DOHH2 (cell line): ENCODE measurements at regions not wholly inside any gene's neighbourhood (a gene's known extent, or its start where the extent isn't known, plus 50 kb on each side); places are given as distances from the start of the nearest gene placed in this dataset.

Experiments
- H3F3A ChIP-seq: fragments of 200-600 bp; sonication (generic), shearing (Covaris generic); 2 replicates; pipeline ENCODE4 v1.6.0; 2016; ENCODE audit warnings: antibody characterized with exemption, mild to moderate bottlenecking; ENCODE audit not compliant: control insufficient read depth, insufficient read depth
- H3K27ac ChIP-seq: fragments of 200-600 bp; sonication (generic); 2 replicates; pipeline ENCODE4 v1.5.1; 2014; ENCODE audit warnings: low read depth, mild to moderate bottlenecking, low read length, moderate library complexity
- H3K27me3 ChIP-seq: fragments of 200-600 bp; sonication (generic); 2 replicates; pipeline ENCODE4 v1.6.1; 2014; ENCODE audit warnings: mild to moderate bottlenecking, low read length, mixed read lengths; ENCODE audit not compliant: control insufficient read depth
- H3K36me3 ChIP-seq: fragments of 200-600 bp; sonication (generic); 2 replicates; pipeline ENCODE4 v1.6.1; 2014; ENCODE audit warnings: mild to moderate bottlenecking, low read length, moderate library complexity, mixed read lengths; ENCODE audit not compliant: control insufficient read depth
- H3K4me1 ChIP-seq: fragments of 200-600 bp; sonication (generic); 2 replicates; pipeline ENCODE4 v1.6.1; 2014; ENCODE audit warnings: mild to moderate bottlenecking, low read length, mixed read lengths; ENCODE audit not compliant: control insufficient read depth
- H3K4me2 ChIP-seq: fragments of 200-600 bp; sonication (generic); 2 replicates; pipeline ENCODE4 v1.6.0; 2014; ENCODE audit warnings: mild to moderate bottlenecking, low read length, moderate library complexity
- H3K4me3 ChIP-seq: fragments of 200-600 bp; sonication (generic); 2 replicates; pipeline ENCODE4 v1.5.1; 2014; ENCODE audit warnings: mild to moderate bottlenecking, low read length, mixed read lengths
- H3K79me2 ChIP-seq: fragments of 200-600 bp; sonication (generic); 2 replicates; pipeline ENCODE4 v1.6.1; 2014; ENCODE audit warnings: mild to moderate bottlenecking, low read length, mixed read lengths; ENCODE audit not compliant: control insufficient read depth
- H3K9me2 ChIP-seq: fragments of 200-600 bp; sonication (generic); replicated peaks from 2 replicates; pipeline ENCODE4 v1.6.1; 2014; ENCODE audit warnings: mild to moderate bottlenecking, low read length, mixed read lengths; ENCODE audit not compliant: control insufficient read depth
- H3K9me3 ChIP-seq: fragments of 200-600 bp; sonication (generic); 2 replicates; pipeline ENCODE4 v1.6.1; 2014; ENCODE audit warnings: antibody characterized with exemption, low read length, mixed read lengths; ENCODE audit not compliant: control insufficient read depth, insufficient read depth
- H4K20me1 ChIP-seq: fragments of 200-600 bp; sonication (generic); 2 replicates; pipeline ENCODE4 v1.6.0; 2014; ENCODE audit warnings: low read depth, mild to moderate bottlenecking, antibody characterized with exemption, low read length, moderate library complexity; ENCODE audit not compliant: control insufficient read depth, insufficient read depth
- EZH2phosphoT487 ChIP-seq: fragments of 200-600 bp; sonication (generic); IDR thresholded peaks from 2 replicates; pipeline ENCODE4 v1.6.1; 2017; ENCODE audit warnings: borderline replicate concordance, mild to moderate bottlenecking, antibody characterized with exemption, low read length, moderate library complexity, mixed read lengths
- TF ChIP-seq, protein P1 (sequence below): fragments of 200-600 bp; sonication (generic); IDR thresholded peaks from one replicate; pipeline ENCODE4 v1.5.1; 2014; ENCODE audit warnings: antibody characterized with exemption, mild to moderate bottlenecking, low read depth, low read length; ENCODE audit not compliant: poor library complexity, severe bottlenecking

- H3K36me3 ChIP-seq = no peaks in the 10 kb centered on the region
- H3K9me2 ChIP-seq = no peaks in the 10 kb centered on the region
- no peak overlapping the region for H3K4me3 ChIP-seq
- no peak overlapping the region for H3K4me2 ChIP-seq
- no peaks in the 10 kb centered on the region for H3F3A ChIP-seq
- TF ChIP-seq, protein P1, sequence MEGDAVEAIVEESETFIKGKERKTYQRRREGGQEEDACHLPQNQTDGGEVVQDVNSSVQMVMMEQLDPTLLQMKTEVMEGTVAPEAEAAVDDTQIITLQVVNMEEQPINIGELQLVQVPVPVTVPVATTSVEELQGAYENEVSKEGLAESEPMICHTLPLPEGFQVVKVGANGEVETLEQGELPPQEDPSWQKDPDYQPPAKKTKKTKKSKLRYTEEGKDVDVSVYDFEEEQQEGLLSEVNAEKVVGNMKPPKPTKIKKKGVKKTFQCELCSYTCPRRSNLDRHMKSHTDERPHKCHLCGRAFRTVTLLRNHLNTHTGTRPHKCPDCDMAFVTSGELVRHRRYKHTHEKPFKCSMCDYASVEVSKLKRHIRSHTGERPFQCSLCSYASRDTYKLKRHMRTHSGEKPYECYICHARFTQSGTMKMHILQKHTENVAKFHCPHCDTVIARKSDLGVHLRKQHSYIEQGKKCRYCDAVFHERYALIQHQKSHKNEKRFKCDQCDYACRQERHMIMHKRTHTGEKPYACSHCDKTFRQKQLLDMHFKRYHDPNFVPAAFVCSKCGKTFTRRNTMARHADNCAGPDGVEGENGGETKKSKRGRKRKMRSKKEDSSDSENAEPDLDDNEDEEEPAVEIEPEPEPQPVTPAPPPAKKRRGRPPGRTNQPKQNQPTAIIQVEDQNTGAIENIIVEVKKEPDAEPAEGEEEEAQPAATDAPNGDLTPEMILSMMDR = no peak
- no peak for TF ChIP-seq EZH2phosphoT487
- no peak overlapping the region for H3K27ac ChIP-seq
- H3K9me3 ChIP-seq = no peaks in the 10 kb centered on the region
- H3K4me1 ChIP-seq = no peaks in the 10 kb centered on the region
- no peaks in the 10 kb centered on the region for H4K20me1 ChIP-seq
- H3K79me2 ChIP-seq = no peaks in the 10 kb centered on the region
- no peaks in the 10 kb centered on the region for H3K27me3 ChIP-seq
These were observed 507.4 kb downstream of the KCTD12 start for GRCh38 chr13:76378767-76379166.

DNA sequence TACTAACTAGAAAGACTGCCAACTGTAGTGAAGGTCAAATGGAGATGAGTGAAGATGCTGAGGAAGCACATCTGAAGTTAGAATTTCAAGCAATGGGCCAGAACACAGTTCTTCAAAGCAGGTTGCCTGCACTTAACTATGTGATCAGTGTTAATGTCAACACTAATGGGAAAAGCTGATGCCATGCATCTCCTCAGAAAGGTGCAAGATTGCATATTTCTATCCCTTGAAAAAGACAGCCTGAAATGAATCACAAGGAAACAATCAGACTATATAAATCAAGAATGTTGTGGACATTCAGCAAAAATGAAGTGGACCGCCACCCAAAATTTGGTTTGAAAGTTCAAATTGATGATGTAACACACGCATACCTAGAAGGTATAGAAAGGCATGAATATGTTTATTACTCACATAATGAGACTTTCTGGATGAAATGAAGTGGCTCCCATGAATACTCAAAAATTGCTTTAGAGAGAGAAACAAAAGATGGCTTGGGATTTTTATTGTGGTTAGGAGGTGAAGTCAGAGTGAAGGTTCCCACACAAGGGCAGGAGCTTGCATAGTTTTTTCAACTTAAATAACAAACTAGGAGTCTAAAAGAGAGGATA is 522.4 kb downstream of the KCTD12 start:
- H3K79me2 ChIP-seq = no peaks in the 10 kb centered on the region
- no peaks in the 10 kb centered on the region for H3K27me3 ChIP-seq
- no peak for TF ChIP-seq EZH2phosphoT487
- TF ChIP-seq, protein P1 = no peak
- no peak overlapping the region for H3K4me2 ChIP-seq
- H3F3A ChIP-seq = no peaks in the 10 kb centered on the region
- no peaks in the 10 kb centered on the region for H3K36me3 ChIP-seq
- no peaks in the 10 kb centered on the region for H3K4me1 ChIP-seq
- H4K20me1 ChIP-seq = no peaks in the 10 kb centered on the region
- H3K9me3 ChIP-seq = no peaks in the 10 kb centered on the region
- H3K27ac ChIP-seq = no peak overlapping the region
- H3K4me3 ChIP-seq = no peak overlapping the region
- no peaks in the 10 kb centered on the region for H3K9me2 ChIP-seq

DNA sequence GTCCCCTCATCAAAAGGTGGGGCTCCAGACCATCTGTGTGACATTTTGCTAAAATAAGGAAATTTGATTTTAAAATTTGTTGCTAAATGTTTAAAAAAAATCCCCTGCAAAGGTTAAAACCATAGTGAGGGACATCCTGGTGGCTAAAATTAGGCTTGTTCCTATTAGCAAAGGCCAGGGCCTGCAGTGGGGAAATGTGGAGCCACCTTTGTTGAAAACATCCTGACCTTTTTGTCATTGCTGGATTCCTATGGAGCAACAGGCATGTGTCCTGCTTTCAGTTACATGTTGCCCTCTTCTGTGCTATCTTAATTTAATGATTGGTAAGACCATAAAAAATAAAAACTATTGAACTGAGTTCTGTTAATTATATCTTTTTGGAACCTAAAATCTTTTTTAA is 524.3 kb downstream of the KCTD12 start:
- H3K27ac ChIP-seq = no peak overlapping the region
- no peak overlapping the region for H3K4me2 ChIP-seq
- H3K27me3 ChIP-seq = no peaks in the 10 kb centered on the region
- no peaks in the 10 kb centered on the region for H3K9me3 ChIP-seq
- TF ChIP-seq, protein P1 = no peak
- TF ChIP-seq EZH2phosphoT487 = no peak
- no peaks in the 10 kb centered on the region for H3K9me2 ChIP-seq
- H3K4me1 ChIP-seq = no peaks in the 10 kb centered on the region
- no peaks in the 10 kb centered on the region for H3F3A ChIP-seq
- H4K20me1 ChIP-seq = no peaks in the 10 kb centered on the region
- no peak overlapping the region for H3K4me3 ChIP-seq
- H3K79me2 ChIP-seq = no peaks in the 10 kb centered on the region
- no peaks in the 10 kb centered on the region for H3K36me3 ChIP-seq
